ENCODE measurements at regions not wholly inside any gene's neighbourhood (a gene's known extent, or its start where the extent isn't known, plus 50 kb on each side); places are given as distances from the start of the nearest gene placed in this dataset.
"Not testable (repeated sequence)": the region's sequence is repeated elsewhere in the genome, so short reads cannot be mapped to it uniquely, and the experiment has no call there.

GRCh38 chr1:102531036-102531435 is 534.3 kb upstream of the OLFM3 start:
- intact Hi-C loops (cut with micrococcal nuclease), result no loop called here

- intact Hi-C loops (cut with micrococcal nuclease), result no loop called here
These were observed 532.7 kb upstream of the OLFM3 start for GRCh38 chr1:102529446-102529845.

GRCh38 chr1:102500758-102501157 is 504.0 kb upstream of the OLFM3 start:
- intact Hi-C loops (cut with micrococcal nuclease), result no loop called here

- intact Hi-C loops (cut with micrococcal nuclease), result no loop called here
These were observed 502.2 kb upstream of the OLFM3 start for GRCh38 chr1:102498929-102499328.

- intact Hi-C loops (cut with micrococcal nuclease), result not testable (repeated sequence)
These were observed 501.1 kb upstream of the OLFM3 start for GRCh38 chr1:102497810-102498209.

- intact Hi-C loops (cut with micrococcal nuclease), result no loop called here
These were observed 475.8 kb upstream of the OLFM3 start for GRCh38 chr1:102472520-102472919.

GRCh38 chr1:102470767-102471166 is 474.0 kb upstream of the OLFM3 start:
- intact Hi-C loops (cut with micrococcal nuclease), result no loop called here

- intact Hi-C loops (cut with micrococcal nuclease), result no loop called here
These were observed 469.8 kb upstream of the OLFM3 start for GRCh38 chr1:102466487-102466886.

GRCh38 chr1:102463328-102463727 is 466.6 kb upstream of the OLFM3 start:
- intact Hi-C loops (cut with micrococcal nuclease), result no loop called here

GRCh38 chr1:102442317-102442716 is 445.6 kb upstream of the OLFM3 start:
- intact Hi-C loops (cut with micrococcal nuclease), result not testable (repeated sequence)

- intact Hi-C loops (cut with micrococcal nuclease), result loop anchor here (5.0 kb wide), 1 partner anchor 913 kb away; no protein-coding TSS in a partner anchor
These were observed 438.8 kb upstream of the OLFM3 start for GRCh38 chr1:102435483-102435882.

- intact Hi-C loops (cut with micrococcal nuclease), result no loop called here
These were observed 437.7 kb upstream of the OLFM3 start for GRCh38 chr1:102434421-102434820.

- intact Hi-C loops (cut with micrococcal nuclease), result no loop called here
These were observed 434.5 kb upstream of the OLFM3 start for GRCh38 chr1:102431253-102431652.

- intact Hi-C loops (cut with micrococcal nuclease), result no loop called here
These were observed 423.3 kb upstream of the OLFM3 start for GRCh38 chr1:102420034-102420433.

Data from T-helper 2 cell treated with Interferon-gamma antibody and Interleukin-4, amounts not matched to agents 100 ng/mL and 5 ng/mL, for 36 hours (primary cell).